Mesenchymal stem cell (in vitro differentiated cells and primary cell): ENCODE measurements at regions not wholly inside any gene's neighbourhood (a gene's known extent, or its start where the extent isn't known, plus 50 kb on each side); places are given as distances from the start of the nearest gene placed in this dataset.

Source experiments
- DNase-seq: peaks from one replicate; pipeline ENCODE4 v3.0.0-alpha.2; 2013
- H2AFZ ChIP-seq: one replicate; pipeline ENCODE4 v1.6.1; 2013; ENCODE audit warnings: low read depth, mild to moderate bottlenecking, control low read depth, inconsistent platforms, low read length, moderate library complexity
- H2AK5ac ChIP-seq: 2 replicates; pipeline ENCODE4 v1.6.1; 2013; ENCODE audit warnings: low read length, moderate library complexity, mild to moderate bottlenecking, inconsistent platforms; ENCODE audit not compliant: severe bottlenecking
- H2BK120ac ChIP-seq: one replicate; pipeline ENCODE4 v1.6.1; 2013; ENCODE audit warnings: low read depth, mild to moderate bottlenecking, inconsistent platforms, low read length, moderate library complexity
- H2BK12ac ChIP-seq, 2 experiments: one replicate each; pipeline ENCODE4 v1.6.1; 2013; ENCODE audit warnings: inconsistent platforms in 2 of 2, low read length in 2 of 2, mild to moderate bottlenecking in 2 of 2, moderate library complexity in 2 of 2, control low read depth in 1 of 2
- H2BK15ac ChIP-seq: one replicate; pipeline ENCODE4 v1.6.1; 2013; ENCODE audit warnings: mild to moderate bottlenecking, low read depth, inconsistent platforms; ENCODE audit not compliant: poor library complexity, severe bottlenecking
- H2BK5ac ChIP-seq: 2 replicates; pipeline ENCODE4 v1.6.1; 2013; ENCODE audit warnings: low read depth, mild to moderate bottlenecking, low read length, control low read depth, inconsistent platforms; ENCODE audit not compliant: poor library complexity, severe bottlenecking
- H3K14ac ChIP-seq, 2 experiments: one replicate each; pipeline ENCODE4 v1.6.1; 2013; ENCODE audit warnings: inconsistent platforms in 2 of 2, low read length in 2 of 2, control low read depth in 1 of 2, mild to moderate bottlenecking in 1 of 2, moderate library complexity in 1 of 2
- H3K18ac ChIP-seq, 2 experiments: one replicate each; pipeline ENCODE4 v1.6.1; 2013; ENCODE audit warnings: inconsistent platforms in 2 of 2, low read length in 2 of 2, control low read depth in 1 of 2, low read depth in 1 of 2, mild to moderate bottlenecking in 1 of 2
- H3K23ac ChIP-seq, 2 experiments: one replicate each; pipeline ENCODE4 v1.6.1; 2013; ENCODE audit warnings: inconsistent platforms in 2 of 2, low read length in 2 of 2, mild to moderate bottlenecking in 2 of 2, moderate library complexity in 2 of 2, control low read depth in 1 of 2
- H3K27ac ChIP-seq: 2 replicates; pipeline ENCODE4 v1.5.1; 2013; ENCODE audit warnings: mild to moderate bottlenecking, moderate library complexity, low read length, control low read depth, inconsistent platforms; ENCODE audit not compliant: poor library complexity, severe bottlenecking
- H3K27me3 ChIP-seq, 2 experiments: 2 replicates each; pipeline versions ENCODE4 v1.6.1 to v1.7.0; 2013; ENCODE audit warnings: low read length in 2 of 2, mild to moderate bottlenecking in 2 of 2, moderate library complexity in 2 of 2, control low read depth in 1 of 2, inconsistent platforms in 1 of 2; ENCODE audit not compliant: control insufficient read depth in 1 of 2, insufficient read depth in 1 of 2
- H3K36me3 ChIP-seq, 2 experiments: 2 replicates each; pipeline versions ENCODE4 v1.6.1 to v1.7.0; 2013; ENCODE audit warnings: low read length in 2 of 2, control low read depth in 1 of 2, inconsistent platforms in 1 of 2, low read depth in 1 of 2, mild to moderate bottlenecking in 1 of 2; ENCODE audit not compliant: insufficient read depth in 2 of 2, control insufficient read depth in 1 of 2
- H3K4ac ChIP-seq, 2 experiments: one replicate each; pipeline ENCODE4 v1.6.1; 2013; ENCODE audit warnings: inconsistent platforms in 2 of 2, low read length in 2 of 2, mild to moderate bottlenecking in 2 of 2, moderate library complexity in 2 of 2, control low read depth in 1 of 2, low read depth in 1 of 2
- H3K4me1 ChIP-seq: 2 replicates; pipeline ENCODE4 v1.6.1; 2013; ENCODE audit warnings: low read depth, low read length, control low read depth; ENCODE audit not compliant: control insufficient read depth, insufficient read depth
- H3K4me2 ChIP-seq: 2 replicates; pipeline ENCODE4 v1.6.1; 2013; ENCODE audit warnings: low read length, mild to moderate bottlenecking, inconsistent platforms; ENCODE audit not compliant: poor library complexity, severe bottlenecking
- H3K4me3 ChIP-seq, 2 experiments: 2 replicates each; pipeline versions ENCODE4 v1.5.1 to v1.7.0; 2013; ENCODE audit warnings: low read length in 2 of 2, mild to moderate bottlenecking in 2 of 2, control low read depth in 1 of 2, low read depth in 1 of 2; ENCODE audit not compliant: insufficient read depth in 1 of 2
- H3K79me1 ChIP-seq: replicated peaks from 2 replicates; pipeline ENCODE4 v1.6.1; 2013; ENCODE audit warnings: mild to moderate bottlenecking, control low read depth, low read length, inconsistent platforms; ENCODE audit not compliant: poor library complexity, severe bottlenecking
- H3K9ac ChIP-seq: 2 replicates; pipeline ENCODE4 v1.7.0; 2013; ENCODE audit warnings: mild to moderate bottlenecking, low read length, moderate library complexity
- H3K9me3 ChIP-seq: 2 replicates; pipeline ENCODE4 v1.7.0; 2013; ENCODE audit warnings: mild to moderate bottlenecking, low read length; ENCODE audit not compliant: control insufficient read depth
- H4K8ac ChIP-seq: one replicate; pipeline ENCODE4 v1.6.1; 2013; ENCODE audit warnings: inconsistent platforms, mild to moderate bottlenecking, low read length, moderate library complexity
- H4K91ac ChIP-seq: one replicate; pipeline ENCODE4 v1.6.1; 2013; ENCODE audit warnings: mild to moderate bottlenecking, low read length, inconsistent platforms
- WGBS: methylation state at CpG from one replicate; pipeline ENCODE4 v1.1.7; 2013; ENCODE audit warnings: mixed read lengths; 5-methylcytosine and 5-hydroxymethylcytosine counted together

DNA sequence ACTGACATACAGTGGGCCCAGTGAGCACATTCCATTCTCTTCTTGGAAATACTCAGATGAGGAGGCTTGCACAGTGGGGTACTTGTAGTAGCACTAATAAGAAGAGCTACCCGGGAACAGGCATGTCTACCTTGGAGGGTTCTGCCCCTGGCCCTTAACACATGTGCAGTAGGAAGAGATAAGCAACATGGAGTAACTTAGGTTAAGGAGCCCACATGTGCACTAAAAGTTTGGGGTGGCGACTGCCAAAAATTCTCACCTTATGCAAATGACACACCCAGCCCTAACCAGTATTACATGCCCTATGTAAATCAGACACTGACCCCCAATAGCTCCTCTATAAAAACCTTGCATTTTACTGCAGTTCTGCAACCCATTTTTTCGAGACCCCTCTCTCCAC is 1313.3 kb downstream of the KCNT2 start:
- Histone ChIP-seq H3K36me3 (no peaks in the 10 kb centered on the region), H2AK5ac (no peak overlapping the region), H3K4me3 (no peak overlapping the region), H3K23ac (no peak overlapping the region), H3K14ac (no peak overlapping the region), H3K18ac (no peak overlapping the region), H2BK15ac (no peak overlapping the region), H2BK5ac (no peak overlapping the region), H3K27ac (no peak overlapping the region), H2AFZ (no peak overlapping the region), H3K27me3 (no peaks in the 10 kb centered on the region), H3K4me2 (no peak overlapping the region), H4K8ac (no peak overlapping the region), H3K79me1 (no peaks in the 10 kb centered on the region), H3K4me1 (no peaks in the 10 kb centered on the region), H3K9me3 (no peaks in the 10 kb centered on the region), H2BK12ac (no peak overlapping the region), H4K91ac (no peak overlapping the region), H3K9ac (no peak overlapping the region), H3K4ac (no peak overlapping the region), H2BK120ac (no peak overlapping the region)
- no peak for DNase-seq
- 85% methylated on average over 3 of the region's 3 CpGs for WGBS

DNA sequence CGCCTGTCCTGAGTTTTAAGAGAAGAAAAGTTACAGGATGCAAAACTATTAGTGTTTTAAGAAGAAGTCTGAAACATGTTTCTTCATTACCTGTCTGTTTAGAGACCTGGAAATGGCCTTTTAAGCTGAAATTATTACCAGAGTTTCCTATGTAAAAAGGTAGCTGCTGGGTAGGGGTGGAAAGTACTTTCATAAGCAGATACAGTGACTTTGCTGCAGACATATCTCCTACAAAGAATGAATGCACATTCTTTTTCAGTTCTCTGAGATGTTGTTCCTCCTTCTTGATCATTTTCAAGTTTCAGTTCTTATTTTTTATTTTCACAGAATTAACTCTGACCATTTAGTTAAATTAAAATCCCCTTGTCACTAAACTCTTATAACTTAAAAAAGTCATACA is 1329.6 kb downstream of the KCNT2 start:
- Histone ChIP-seq H2BK15ac (no peak overlapping the region), H2AK5ac (no peak overlapping the region), H2BK5ac (no peak overlapping the region), H3K27me3 (no peaks in the 10 kb centered on the region), H3K14ac (no peak overlapping the region), H3K27ac (no peak overlapping the region), H2BK12ac (no peak overlapping the region), H3K4me2 (no peak overlapping the region), H3K4ac (no peak overlapping the region), H4K8ac (no peak overlapping the region), H3K4me1 (no peaks in the 10 kb centered on the region), H3K4me3 (no peak overlapping the region), H2BK120ac (no peak overlapping the region), H3K79me1 (no peaks in the 10 kb centered on the region), H3K18ac (no peak overlapping the region), H2AFZ (no peak overlapping the region), H4K91ac (no peak overlapping the region), H3K23ac (no peak overlapping the region), H3K9ac (no peak overlapping the region), H3K36me3 (no peaks in the 10 kb centered on the region), H3K9me3 (peaks cover 4% of the 10 kb centered on the region)
- WGBS: 50% methylated on average over 1 of the region's 1 CpG
- DNase-seq: no peak

DNA sequence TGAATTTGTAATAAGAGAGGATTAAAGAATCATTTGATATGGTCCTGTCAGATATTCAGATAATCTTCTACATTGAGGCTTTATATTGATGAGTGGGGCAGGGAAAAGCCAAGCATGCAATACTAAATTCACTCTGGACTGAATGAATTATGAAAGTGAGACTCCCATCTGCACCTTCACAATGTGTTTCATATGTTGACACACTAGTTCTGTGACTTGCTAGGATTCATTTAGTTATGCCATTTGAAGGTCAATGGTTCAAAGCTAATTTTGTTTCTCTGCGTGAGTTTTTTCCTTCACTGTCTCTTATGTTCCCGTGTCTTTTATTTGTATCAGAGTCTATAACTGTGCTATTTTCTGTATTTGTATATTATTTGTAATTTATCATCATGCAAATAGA is 1332.5 kb downstream of the KCNT2 start:
- Histone ChIP-seq H3K27ac (no peak overlapping the region), H4K91ac (no peak overlapping the region), H3K79me1 (no peaks in the 10 kb centered on the region), H2BK5ac (no peak overlapping the region), H2AK5ac (no peak overlapping the region), H4K8ac (no peak overlapping the region), H3K4me1 (no peaks in the 10 kb centered on the region), H2AFZ (no peak overlapping the region), H2BK120ac (no peak overlapping the region), H3K23ac (no peak overlapping the region), H3K4me2 (no peak overlapping the region), H3K18ac (no peak overlapping the region), H3K4me3 (no peak overlapping the region), H2BK12ac (no peak overlapping the region), H3K9me3 (peaks cover 4% of the 10 kb centered on the region), H3K9ac (no peak overlapping the region), H3K36me3 (no peaks in the 10 kb centered on the region), H3K4ac (no peak overlapping the region), H3K27me3 (no peaks in the 10 kb centered on the region), H2BK15ac (no peak overlapping the region), H3K14ac (no peak overlapping the region)
- DNase-seq: no peak
- WGBS: 100% methylated on average over 1 of the region's 2 CpGs

DNA sequence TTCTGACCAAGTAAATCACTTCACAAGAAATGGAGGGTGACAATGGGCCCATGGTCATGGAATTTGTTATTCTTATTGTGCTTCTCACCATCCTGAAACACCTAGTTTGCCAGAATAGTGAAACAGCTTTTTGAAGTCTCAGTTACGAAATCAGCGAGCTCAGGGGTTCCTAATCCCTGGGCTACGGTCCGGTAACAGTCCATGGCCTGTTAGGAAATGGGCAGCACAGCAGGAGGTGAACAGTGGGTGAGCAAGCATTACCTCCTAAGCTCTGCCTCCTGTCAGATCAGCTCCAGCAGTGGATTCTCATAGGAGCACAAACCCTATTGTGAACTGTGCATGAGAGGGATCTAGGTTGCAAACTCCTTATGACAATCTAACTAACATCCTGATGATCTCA is 1356.3 kb downstream of the KCNT2 start:
- Histone ChIP-seq H2AK5ac (no peak overlapping the region), H3K4me2 (no peak overlapping the region), H2BK12ac (no peak overlapping the region), H2BK120ac (no peak overlapping the region), H3K79me1 (no peaks in the 10 kb centered on the region), H3K4me3 (no peak overlapping the region), H2AFZ (no peak overlapping the region), H2BK5ac (no peak overlapping the region), H3K9ac (no peak overlapping the region), H3K14ac (no peak overlapping the region), H3K4ac (no peak overlapping the region), H4K8ac (no peak overlapping the region), H3K4me1 (no peaks in the 10 kb centered on the region), H3K36me3 (no peaks in the 10 kb centered on the region), H4K91ac (no peak overlapping the region), H3K18ac (no peak overlapping the region), H3K27me3 (no peaks in the 10 kb centered on the region), H3K23ac (no peak overlapping the region), H2BK15ac (no peak overlapping the region), H3K27ac (no peak overlapping the region), H3K9me3 (no peaks in the 10 kb centered on the region)
- no peak for DNase-seq
- whole genome bisulfite sequencing: 86% methylated on average over 4 of the region's 4 CpGs
